Superior temporal gyrus (tissue), 1 donor: ENCODE measurements at regions not wholly inside any gene's neighbourhood (a gene's known extent, or its start where the extent isn't known, plus 50 kb on each side); places are given as distances from the start of the nearest gene placed in this dataset.
"Not testable (repeated sequence)": the region's sequence is repeated elsewhere in the genome, so short reads cannot be mapped to it uniquely, and the experiment has no call there.

Experiments
- DNase-seq: peaks from one replicate; pipeline ENCODE4 v3.0.0-alpha.2; 2016; ENCODE audit errors: extremely low spot score

DNA sequence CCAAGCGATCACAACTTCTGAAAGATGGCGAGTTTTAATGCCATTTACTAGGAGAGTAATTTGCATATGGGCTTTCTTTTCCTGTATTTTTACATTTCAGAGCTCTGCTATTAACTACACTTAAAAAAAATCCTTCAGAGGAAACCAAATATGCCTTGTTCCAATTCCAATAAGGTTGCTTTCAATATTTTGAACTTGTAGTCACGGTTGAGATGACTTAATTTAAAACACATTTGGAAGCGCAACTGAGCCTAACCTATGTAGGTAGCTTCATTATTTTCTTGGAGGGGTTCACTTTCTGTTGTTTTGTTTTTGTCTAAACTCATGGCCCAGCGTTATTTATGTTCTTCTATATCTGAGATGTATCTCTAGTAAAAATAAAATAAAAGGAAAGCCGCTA lies 93.4 kb downstream of the BLID start:
- DNase-seq = no peak

DNA sequence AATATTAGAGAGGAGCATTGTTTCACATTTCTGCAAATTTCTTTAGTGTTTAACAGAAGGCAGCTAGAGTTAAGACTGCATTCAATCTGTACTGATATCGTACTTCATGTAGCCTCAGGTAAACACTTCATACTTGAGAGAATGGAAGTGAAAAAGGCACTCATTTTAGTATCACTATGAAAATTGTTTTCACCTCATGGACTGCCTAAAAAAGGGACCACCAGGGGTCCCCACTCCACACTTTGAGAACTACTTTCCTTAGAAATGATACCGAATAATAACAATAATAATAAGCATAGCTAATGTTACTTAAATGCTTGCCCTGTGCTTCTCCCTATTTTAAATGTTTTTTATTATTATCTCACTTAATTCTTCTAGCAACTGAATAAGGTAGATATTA lies 95.1 kb downstream of the BLID start:
- no peak for DNase-seq

DNA sequence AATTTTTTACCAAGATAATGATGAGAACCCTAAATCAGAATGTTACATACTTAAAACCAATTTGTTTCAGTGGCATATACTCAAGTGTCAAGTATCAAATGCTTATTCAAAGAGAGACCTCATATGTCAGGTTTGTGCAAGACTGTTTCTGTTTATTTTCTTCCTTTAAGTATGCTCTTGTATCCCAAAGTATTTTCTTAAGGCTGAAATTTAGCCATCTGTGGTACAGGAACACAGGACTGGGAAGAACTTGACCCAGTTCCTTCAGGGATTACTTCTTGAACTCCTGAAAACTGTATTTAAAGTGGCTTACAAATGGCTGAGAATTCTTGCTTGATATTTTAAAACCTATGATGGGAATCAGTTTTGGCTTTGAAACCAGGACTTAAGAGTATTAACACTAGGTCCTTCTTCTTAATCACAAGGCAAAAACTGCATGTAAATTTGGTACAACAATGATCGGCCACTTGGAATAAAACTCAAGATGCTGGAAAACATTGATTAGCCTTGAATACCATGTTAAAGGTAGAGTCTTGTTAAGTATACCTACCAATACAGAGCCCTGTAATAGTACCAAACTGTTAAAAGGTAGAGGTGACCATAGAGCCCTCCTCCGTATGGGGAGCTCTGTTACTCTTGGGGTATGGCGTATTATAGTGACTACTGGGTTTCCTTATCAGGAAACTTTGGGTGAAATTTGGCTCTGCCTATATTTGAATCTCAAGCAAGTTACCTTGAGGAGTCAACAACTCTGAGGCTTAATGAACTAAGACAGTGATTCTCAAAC lies 95.9 kb downstream of the BLID start:
- DNase-seq = no peak

DNA sequence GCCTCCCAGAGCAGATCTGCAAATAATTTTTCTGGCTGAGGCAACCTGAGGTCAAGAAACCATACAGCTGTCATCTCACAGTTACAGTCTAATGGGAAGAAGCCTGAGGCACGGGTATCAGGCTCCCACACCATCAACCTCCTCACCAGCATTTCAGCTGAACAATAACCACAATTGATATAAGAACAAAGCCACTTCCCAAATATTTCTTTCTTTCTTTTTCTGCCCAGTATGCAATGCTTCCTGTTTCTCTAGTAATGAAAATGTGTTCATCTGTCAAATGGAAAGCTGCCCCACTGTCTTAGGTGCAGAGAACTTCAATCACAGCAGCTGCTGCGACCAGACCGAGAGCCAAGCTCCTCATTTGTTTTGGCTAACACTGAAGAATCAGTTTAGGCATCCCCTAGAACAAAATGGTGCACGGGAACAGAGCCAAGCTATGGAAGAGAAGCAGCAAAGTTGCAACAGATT lies 108.4 kb downstream of the BLID start:
- DNase-seq = peak; percentile 64

DNA sequence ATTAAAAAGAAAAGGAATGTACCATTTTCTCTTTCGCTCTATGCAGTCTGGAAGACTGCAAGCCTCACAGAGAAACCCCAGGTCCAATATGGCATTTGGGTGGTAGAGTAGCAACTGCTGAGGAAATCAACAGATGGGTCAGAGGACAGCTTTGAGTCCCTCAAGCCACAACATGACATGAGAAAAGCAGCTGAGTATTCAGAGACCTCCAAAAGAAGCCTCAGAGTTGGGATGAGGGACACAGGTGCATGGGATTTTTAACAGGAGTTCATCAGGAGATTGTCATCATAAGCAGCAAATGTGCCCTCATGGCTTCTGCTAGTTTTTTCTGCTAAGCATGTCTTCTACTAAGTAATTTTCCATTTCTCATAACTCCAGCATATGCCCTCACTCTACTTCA lies 111.6 kb downstream of the BLID start:
- no peak for DNase-seq

DNA sequence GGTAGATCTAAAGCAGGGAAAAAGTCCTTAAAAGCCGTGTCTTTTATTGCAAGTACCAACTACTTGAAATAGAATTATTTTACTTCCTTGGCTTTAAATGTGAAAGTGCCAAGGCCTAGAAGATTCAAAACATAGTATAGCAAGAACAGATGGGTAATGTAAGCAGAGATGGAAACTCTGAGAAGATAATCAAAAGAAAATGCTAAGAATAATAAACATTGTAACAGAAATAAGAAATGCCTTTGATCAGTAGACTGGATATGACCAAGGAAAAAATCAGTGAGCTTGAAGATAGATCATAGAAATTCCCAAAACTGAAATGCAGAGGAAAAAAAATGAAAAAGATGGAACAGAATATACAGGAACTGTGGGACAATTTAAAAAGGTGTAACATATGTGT lies 113.1 kb downstream of the BLID start:
- no peak for DNase-seq

DNA sequence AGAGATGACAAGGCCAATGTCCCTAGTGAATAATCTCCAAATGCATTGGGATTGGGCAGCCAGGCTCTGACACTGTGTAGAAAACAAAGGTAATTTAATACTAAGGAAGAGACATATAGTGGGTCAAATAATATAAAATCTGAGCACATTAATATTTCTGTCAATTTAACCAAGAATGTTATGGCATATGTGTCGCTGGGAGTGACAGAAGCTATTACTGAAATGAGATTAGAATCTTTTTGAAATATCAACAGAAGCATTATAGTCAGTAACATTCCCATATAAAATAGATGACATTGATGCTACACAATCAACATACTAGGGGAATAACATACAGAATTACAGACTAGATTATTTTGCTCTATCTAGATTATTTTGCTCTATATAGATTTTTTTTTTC lies 114.0 kb downstream of the BLID start:
- DNase-seq = no peak

DNA sequence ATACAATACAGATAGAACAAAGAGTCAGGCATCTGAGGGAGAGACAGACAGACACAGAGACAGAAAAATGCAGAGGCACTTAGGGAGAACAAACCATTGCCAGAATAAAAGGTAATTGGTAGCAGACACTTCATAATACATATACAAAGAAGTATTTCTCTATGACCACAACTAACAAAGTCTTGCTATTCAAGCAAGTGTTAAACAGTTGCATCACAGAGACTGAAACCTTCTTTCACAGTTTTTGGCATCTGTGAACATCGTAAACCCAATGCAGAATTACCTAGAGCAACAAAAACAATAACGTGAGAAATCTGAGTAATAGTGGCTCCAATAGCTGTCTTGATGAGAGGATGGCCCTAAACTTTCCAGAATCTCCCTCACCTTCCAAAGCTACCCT lies 116.4 kb downstream of the BLID start:
- DNase-seq = no peak

DNA sequence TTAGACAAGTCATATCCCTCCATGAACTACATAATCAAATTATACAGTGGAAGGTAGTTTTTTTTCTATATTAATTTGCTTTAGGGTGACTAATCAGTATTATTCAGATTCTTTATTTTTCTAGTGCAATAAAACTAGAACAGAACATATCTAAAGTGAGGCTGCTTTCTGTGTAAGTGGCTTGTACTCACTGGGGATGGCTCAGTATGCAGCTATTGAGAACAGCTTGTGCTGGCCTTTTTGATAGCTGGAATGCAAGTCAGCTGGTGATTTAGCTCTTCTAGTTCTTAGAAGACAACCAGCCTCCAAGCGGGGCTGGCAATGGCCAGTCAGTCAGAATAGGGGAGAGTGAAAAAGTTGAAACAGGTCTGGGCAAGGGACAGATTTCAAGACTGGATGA lies 119.4 kb downstream of the BLID start:
- no peak for DNase-seq

DNA sequence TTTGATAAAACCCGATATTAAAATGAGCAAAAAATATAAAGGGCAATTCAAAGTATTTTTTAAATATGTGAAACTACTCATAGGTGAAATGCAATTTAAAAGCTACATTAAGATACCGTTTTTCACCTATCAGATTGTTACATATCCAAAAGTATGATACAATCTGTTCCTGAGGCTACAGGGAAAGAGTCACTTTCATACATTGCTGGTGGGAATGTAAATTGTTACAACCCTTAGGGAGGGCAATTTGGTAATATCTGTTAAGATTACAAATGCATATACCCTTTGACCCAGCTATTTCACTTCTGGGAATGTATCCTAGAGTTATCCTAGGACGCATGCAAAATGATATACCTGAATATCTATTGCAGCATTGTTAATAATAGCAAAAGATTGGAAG lies 132.1 kb downstream of the BLID start:
- DNase-seq = no peak

DNA sequence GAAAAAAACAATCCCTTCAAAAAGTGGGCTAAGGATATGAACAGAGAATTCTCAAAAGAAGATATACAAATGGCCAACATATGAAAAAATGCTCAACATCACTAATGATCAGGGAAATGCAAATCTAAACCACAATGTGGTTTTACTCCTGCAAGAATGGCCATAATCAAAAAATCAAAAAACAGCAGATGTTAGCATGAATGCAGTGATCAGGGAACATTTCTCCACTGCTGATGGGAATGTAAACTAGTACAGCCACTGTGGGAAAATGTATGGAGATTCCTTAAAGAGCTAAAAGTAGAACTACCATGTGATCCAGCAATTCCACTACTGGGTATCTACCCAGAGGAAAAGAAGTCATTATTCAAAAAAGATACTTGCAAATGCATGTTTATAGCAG lies 138.1 kb downstream of the BLID start:
- not testable (repeated sequence) for DNase-seq

DNA sequence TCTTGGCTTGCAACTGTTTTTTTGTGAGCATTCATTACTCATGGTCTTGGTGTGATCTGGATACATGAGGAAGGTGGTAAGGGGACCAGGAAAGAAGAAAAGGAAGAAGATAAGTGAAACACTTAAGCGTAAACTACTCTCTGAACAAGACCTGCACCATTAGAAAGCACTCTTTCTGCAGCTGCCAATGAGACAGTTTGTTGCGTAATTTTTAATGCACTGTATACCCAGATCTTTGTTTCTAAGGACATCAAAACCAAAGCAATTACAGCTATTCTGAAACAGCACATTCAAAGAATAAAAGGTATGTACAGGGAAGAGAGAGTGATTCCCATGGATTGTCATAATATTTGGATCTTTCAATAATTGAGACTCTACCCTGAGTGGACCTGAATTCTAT lies 147.4 kb downstream of the BLID start:
- no peak for DNase-seq

DNA sequence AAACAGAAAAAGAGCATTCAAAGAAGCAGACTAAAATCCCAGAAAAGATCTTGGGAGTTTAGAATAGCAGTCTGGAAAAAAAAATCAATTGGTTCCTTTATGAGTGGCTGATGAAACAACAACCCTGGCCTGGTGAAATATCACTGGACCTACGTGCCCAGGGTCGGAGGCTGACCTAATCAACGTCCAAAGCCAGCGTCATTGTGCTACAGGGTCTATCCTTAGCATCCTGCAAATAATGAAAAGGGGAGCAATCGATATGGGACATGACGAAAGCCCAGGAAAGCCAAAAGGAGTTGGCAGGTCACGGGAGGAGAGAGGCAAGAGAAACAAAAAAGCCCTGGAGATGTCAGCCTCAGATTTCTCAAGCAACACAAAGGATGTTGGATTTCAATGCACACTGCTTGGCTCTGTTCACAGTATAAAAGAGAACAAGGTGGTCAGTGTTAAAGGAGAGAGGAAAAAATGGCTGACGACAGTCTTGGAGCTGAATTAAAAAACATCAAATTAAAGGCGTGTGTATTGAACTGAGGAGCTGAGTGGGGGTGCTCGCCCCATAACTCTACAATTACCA lies 148.8 kb downstream of the BLID start:
- DNase-seq = peak; percentile 48

DNA sequence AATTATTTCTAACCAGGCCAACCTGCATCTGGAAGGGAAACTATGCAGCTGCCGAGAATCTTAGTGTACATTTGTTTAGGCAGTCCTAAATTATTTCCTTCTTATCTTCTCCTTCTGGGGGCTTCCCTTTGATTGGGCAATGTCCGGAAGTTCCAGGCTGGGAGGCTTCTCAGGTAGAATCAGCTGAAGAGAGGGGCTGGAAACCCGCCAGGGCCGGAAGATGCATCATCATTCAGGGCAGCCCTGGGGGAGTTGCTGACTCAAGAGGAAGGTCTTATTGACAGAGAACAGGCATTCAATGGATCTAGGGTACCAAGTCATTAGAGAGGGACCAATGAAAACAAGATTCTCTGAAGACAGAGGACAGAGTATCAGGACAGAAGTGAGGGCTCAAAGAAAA lies 150.7 kb downstream of the BLID start:
- no peak for DNase-seq

DNA sequence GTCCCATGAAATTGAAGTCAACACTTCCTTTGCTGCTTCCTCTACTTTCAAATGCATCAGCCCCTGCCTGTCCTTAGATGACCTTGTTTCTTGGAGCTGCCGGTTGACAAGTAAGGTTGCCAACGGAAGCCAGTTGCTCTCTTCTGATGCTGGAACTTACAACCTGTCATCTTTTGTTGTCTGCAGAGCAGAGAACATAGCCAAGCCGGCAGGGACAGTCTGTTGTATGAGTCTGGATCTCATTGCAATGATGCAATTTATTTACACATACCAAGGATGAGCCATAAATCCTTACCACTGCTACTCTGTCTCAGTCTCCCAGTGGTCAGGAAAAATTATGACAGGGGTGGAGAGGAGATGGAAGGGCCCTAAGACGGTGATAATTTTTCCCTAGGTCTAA lies 151.4 kb downstream of the BLID start:
- no peak for DNase-seq

DNA sequence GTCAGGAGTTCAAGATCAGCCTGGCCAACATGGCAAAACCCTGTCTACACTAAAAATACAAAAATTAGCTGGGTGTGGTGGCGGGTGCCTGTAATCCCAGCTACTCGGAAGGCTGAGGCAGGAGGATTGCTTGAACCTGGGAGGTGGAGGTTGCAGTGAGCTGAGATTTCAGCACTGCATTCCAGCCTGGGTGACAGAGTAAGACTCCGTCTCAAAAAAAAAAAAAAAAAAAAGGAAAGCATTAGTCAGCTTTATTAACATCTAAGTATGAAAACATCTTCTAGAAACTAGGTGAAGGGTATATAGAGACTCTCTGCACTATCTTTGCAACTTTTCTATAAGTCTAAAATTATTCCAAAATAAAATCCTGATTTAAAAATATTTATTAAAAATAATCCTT lies 152.2 kb downstream of the BLID start:
- not testable (repeated sequence) for DNase-seq

DNA sequence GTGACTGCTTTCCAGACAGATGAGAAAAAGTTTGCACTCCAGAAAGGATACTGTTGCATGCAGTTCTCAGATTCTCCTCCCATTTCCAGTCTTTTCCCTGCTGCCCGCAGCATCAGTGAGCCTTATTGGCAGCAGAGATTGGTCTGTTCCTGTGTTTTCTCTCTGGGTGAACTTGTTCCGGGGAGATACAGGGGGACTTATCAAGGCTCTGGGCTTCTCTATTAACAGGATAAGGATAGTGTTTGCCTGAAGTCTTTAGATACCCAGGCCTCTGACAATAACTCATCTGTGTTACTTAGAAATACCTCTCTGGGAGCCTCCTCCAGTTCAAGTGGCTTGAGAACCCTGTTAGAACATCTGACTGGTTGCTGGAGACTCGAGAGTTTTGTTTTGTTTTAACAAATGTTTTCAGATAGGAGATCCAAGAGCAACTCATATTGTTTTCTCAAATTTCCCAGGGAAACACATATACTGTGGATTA lies 154.7 kb downstream of the BLID start:
- DNase-seq = no peak

DNA sequence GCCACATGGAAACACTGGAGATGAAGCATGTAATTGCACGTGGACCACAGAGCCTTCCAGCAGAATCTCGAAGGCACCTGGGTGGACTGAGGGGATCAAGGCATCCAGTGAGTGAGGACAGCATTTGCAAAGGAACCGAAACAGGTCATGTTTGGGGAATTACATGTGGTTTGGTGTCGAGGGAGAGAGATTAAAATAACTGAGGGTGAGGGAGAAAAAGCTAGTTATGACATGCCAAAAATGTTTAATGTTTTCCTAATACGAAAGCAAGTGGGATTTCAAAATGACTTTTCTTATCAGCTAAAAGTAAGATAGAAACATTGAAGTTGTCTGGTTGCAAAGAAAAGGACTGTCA lies 157.1 kb downstream of the BLID start:
- no peak for DNase-seq

DNA sequence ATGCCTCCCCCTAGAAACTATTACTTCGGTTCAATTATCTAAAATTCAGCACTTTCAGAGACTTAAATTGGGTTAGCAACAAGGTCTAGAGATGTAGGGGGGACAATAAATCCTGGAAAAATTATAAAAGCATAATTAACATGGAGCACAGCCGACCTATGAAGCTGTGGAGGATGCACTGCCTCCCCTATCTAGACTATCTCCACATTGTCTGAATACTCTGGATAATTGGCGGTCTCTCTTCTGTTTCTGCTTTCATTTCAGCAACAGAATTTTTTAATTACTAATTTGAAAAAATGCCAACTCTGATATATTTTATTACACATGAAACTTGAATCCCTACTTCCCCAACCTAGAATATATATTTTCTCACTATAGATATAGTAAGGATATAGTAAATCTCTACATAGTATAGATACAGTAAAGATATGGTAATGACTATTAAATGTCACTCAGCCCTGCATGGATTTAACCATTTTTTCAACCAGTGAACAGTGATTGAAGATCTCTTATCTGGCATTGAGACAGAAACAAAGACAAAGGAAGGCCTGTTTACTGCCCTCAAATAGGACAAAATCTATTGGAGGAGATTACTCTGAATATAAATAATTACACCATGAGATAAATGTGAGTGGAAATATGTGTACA lies 157.6 kb downstream of the BLID start:
- DNase-seq = no peak

DNA sequence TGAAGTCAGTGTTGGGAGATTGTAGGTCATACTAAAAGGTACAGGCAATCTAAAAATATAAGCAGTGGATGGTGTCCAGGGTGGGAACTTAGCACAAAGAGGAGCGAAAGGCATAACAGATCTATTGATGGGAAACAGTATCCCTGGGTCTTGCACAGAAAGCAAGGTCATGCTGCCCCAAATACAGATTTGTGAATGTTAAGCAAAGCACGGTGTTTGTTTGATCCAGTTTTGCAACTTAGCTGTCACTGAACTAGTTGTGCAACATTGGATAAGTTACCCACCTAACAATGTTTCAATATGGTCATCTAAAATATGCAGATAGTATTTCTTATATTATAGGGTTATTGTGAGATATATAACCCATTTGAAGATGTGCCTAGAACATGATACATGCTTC lies 162.9 kb downstream of the BLID start:
- DNase-seq = no peak

DNA sequence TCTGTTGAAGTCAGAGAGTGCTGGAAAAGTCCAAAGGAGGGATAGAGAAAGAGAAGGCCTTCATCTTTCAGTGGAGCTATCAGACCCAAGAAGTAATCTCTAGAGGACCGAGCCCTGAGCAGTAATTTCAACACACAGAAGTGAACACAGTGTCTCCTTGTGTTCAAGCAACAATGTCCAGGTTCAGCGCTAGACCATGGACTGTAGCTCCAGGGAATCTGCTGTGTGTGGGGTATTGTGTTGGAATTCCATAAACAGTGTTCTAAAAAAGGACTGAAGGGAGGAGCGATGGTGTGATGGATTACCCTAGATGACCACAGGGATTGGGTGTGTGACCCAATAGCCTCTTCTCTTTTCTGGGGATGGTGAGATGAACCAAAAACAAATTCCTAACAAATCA lies 165.9 kb downstream of the BLID start:
- no peak for DNase-seq

DNA sequence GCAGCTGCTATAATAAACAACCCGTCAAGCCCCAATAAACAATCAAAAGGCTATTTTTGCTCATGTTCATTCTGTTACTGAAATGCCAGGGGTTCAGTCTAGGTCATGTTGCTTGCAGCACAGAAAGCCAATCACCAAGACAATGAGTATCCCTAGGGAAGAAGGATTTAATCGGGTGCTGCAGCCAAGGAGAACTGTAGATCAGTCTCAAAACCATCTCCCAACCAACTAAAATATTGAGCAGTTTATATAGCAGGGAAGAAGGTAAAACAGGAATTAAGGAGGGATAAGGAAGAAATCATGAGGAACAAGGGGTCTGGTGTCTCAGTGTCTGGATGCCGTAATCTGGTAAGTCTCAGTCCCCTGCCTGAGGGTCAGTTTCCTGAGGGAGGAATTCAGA lies 169.5 kb downstream of the BLID start:
- no peak for DNase-seq

DNA sequence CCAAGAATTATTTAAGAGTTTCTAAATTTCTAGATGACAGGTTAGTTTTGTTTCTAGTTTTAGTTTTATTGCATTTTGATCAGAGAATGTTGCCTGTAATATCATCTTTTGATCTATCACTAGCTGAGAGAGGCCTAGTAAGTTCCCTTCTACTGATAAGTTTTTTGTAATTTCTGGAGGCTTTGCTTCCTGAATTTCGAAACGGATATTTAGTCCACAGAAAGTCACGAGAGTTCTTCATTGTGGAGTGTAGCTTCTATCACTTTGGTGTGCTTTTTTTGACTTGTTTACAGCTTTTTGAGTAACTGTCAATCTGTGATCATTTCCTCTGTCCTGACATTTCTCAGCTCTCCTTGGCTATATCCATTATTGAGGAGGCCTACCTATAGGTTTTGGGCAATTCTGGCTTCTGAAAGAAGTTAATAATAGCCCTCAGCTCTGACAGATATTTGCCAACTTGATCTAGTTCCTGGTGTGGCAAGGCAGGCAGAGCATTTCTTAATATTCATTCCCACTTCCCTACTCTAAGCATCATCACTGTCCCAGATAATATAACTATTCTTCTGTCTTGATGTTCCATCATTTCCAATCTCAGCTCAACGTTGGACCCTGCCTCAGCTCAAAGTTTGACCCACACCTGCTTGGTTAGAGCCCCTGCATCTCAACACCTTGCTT lies 171.3 kb downstream of the BLID start:
- DNase-seq = no peak
